Stimulated activated CD4-positive, alpha-beta T cell treated with anti-CD3 and anti-CD28 coated beads, Interleukin-4, amount 100 ng/mL, for 24 hours (primary cell): ENCODE measurements at regions not wholly inside any gene's neighbourhood (a gene's known extent, or its start where the extent isn't known, plus 50 kb on each side); places are given as distances from the start of the nearest gene placed in this dataset.

Experiments used
- DNase-seq: peaks from one replicate; pipeline ENCODE4 v3.0.0-alpha.2; 2020

GRCh38 chr4:18931643-18932377, 910.3 kb upstream of the LCORL start:
- no peak for DNase-seq

GRCh38 chr4:18930487-18930886, 908.9 kb upstream of the LCORL start:
- no peak for DNase-seq

GRCh38 chr4:18923496-18924161, 902.1 kb upstream of the LCORL start:
- DNase-seq, result no peak

GRCh38 chr4:18917689-18918088, 896.1 kb upstream of the LCORL start:
- DNase-seq, result no peak

GRCh38 chr4:18914182-18914581, 892.6 kb upstream of the LCORL start:
- DNase-seq, result no peak

GRCh38 chr4:18894928-18895327, 873.4 kb upstream of the LCORL start:
- DNase-seq, result no peak

- no peak for DNase-seq
These were observed 860.9 kb upstream of the LCORL start for GRCh38 chr4:18882468-18882867.

GRCh38 chr4:18881556-18881955, 860.0 kb upstream of the LCORL start:
- no peak for DNase-seq

GRCh38 chr4:18880871-18881270, 859.3 kb upstream of the LCORL start:
- DNase-seq, result no peak

GRCh38 chr4:18878561-18878960, 857.0 kb upstream of the LCORL start:
- no peak for DNase-seq

GRCh38 chr4:18869166-18869565, 847.6 kb upstream of the LCORL start:
- no peak for DNase-seq

- no peak for DNase-seq
These were observed 839.4 kb upstream of the LCORL start for GRCh38 chr4:18860836-18861530.

- no peak for DNase-seq
These were observed 837.9 kb upstream of the LCORL start for GRCh38 chr4:18859468-18859867.

GRCh38 chr4:18858229-18858922, 836.8 kb upstream of the LCORL start:
- no peak for DNase-seq

- no peak for DNase-seq
These were observed 829.3 kb upstream of the LCORL start for GRCh38 chr4:18850867-18851266.

- no peak for DNase-seq
These were observed 825.8 kb upstream of the LCORL start for GRCh38 chr4:18847249-18847890.

- no peak for DNase-seq
These were observed 824.8 kb upstream of the LCORL start for GRCh38 chr4:18846313-18846712.

GRCh38 chr4:18844726-18845125, 823.2 kb upstream of the LCORL start:
- no peak for DNase-seq

GRCh38 chr4:18842431-18842830, 820.9 kb upstream of the LCORL start:
- no peak for DNase-seq

GRCh38 chr4:18840481-18840880, 818.9 kb upstream of the LCORL start:
- DNase-seq, result no peak

- no peak for DNase-seq
These were observed 794.8 kb upstream of the LCORL start for GRCh38 chr4:18816228-18816895.

- DNase-seq, result no peak
These were observed 794.2 kb upstream of the LCORL start for GRCh38 chr4:18815779-18816173.
